ENCODE measurements at regions not wholly inside any gene's neighbourhood (a gene's known extent, or its start where the extent isn't known, plus 50 kb on each side); places are given as distances from the start of the nearest gene placed in this dataset.
"Not testable (repeated sequence)": the region's sequence is repeated elsewhere in the genome, so short reads cannot be mapped to it uniquely, and the experiment has no call there.

DNA sequence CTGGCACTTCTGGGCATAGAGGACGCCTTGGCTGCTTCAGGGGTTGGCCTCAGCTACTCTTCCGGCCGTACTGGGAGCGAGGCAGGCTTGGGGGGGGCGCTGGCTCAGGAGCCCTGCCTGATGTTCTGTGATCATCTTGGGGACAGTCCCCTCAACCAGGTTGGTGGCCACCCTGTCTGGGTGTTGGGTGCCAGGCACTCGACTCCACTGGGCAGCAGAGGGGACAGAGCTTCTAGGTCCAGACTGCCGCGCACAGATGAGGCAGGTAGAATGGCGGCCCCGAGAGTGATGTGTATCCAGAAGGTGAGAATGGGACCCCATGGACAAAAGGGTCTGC lies 84.9 kb downstream of the ASB1 start:
- Mint-ChIP-seq H3K9me3 (peaks cover 22% of the 10 kb centered on the region), H3K36me3 (peaks cover 3% of the 10 kb centered on the region), H3K27me3 (ENCODE audit: low read depth) (no peaks in the 10 kb centered on the region), H3K27ac (no peak overlapping the region), H3K4me3 (no peak overlapping the region), H3K4me1 (peaks cover 7% of the 10 kb centered on the region)
- TF ChIP-seq, protein P1, sequence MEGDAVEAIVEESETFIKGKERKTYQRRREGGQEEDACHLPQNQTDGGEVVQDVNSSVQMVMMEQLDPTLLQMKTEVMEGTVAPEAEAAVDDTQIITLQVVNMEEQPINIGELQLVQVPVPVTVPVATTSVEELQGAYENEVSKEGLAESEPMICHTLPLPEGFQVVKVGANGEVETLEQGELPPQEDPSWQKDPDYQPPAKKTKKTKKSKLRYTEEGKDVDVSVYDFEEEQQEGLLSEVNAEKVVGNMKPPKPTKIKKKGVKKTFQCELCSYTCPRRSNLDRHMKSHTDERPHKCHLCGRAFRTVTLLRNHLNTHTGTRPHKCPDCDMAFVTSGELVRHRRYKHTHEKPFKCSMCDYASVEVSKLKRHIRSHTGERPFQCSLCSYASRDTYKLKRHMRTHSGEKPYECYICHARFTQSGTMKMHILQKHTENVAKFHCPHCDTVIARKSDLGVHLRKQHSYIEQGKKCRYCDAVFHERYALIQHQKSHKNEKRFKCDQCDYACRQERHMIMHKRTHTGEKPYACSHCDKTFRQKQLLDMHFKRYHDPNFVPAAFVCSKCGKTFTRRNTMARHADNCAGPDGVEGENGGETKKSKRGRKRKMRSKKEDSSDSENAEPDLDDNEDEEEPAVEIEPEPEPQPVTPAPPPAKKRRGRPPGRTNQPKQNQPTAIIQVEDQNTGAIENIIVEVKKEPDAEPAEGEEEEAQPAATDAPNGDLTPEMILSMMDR (IDR thresholded peaks at IDR 0.05; ENCODE audit: unreplicated experiment): no peak
- DNase-seq (ENCODE audit: low spot score in 2 of 2, unreplicated experiment in 2 of 2): no peak

- Mint-ChIP-seq H3K9me3 (peaks cover 26% of the 10 kb centered on the region), H3K4me3 (no peak overlapping the region), H3K36me3 (peaks cover 4% of the 10 kb centered on the region), H3K27ac (no peak overlapping the region), H3K4me1 (peaks cover 7% of the 10 kb centered on the region), H3K27me3 (ENCODE audit: low read depth) (no peaks in the 10 kb centered on the region)
- TF ChIP-seq, protein P1 (IDR thresholded peaks at IDR 0.05; ENCODE audit: unreplicated experiment): no peak
- DNase-seq (ENCODE audit: low spot score in 2 of 2, unreplicated experiment in 2 of 2): no peak
Observed at GRCh38 chr2:238512247-238512867, 85.6 kb downstream of the ASB1 start.

GRCh38 chr2:238513346-238513745 lies 86.6 kb downstream of the ASB1 start:
- peaks cover 32% of the 10 kb centered on the region for H3K9me3 Mint-ChIP-seq
- H3K27ac Mint-ChIP-seq: no peak overlapping the region
- TF ChIP-seq, protein P1 (IDR thresholded peaks at IDR 0.05; ENCODE audit: unreplicated experiment): peak; percentile 38
- H3K4me3 Mint-ChIP-seq: no peak overlapping the region
- DNase-seq (ENCODE audit: low spot score in 2 of 2, unreplicated experiment in 2 of 2): no peak
- H3K4me1 Mint-ChIP-seq: peaks cover 7% of the 10 kb centered on the region
- peaks cover 8% of the 10 kb centered on the region for H3K36me3 Mint-ChIP-seq
- no peaks in the 10 kb centered on the region for H3K27me3 Mint-ChIP-seq (ENCODE audit: low read depth)

GRCh38 chr2:238514024-238514423 lies 87.3 kb downstream of the ASB1 start:
- DNase-seq (ENCODE audit: low spot score in 2 of 2, unreplicated experiment in 2 of 2); H3K36me3 Mint-ChIP-seq; H3K4me1 Mint-ChIP-seq; H3K27ac Mint-ChIP-seq; H3K4me3 Mint-ChIP-seq; H3K27me3 Mint-ChIP-seq (ENCODE audit: low read depth): not testable (repeated sequence)
- peaks cover 32% of the 10 kb centered on the region for H3K9me3 Mint-ChIP-seq

- TF ChIP-seq, protein P1 (IDR thresholded peaks at IDR 0.05; ENCODE audit: unreplicated experiment): no peak
- no peaks in the 10 kb centered on the region for H3K27me3 Mint-ChIP-seq (ENCODE audit: low read depth)
- peaks cover 32% of the 10 kb centered on the region for H3K9me3 Mint-ChIP-seq
- H3K4me3 Mint-ChIP-seq: no peak overlapping the region
- no peak overlapping the region for H3K27ac Mint-ChIP-seq
- H3K4me1 Mint-ChIP-seq: no peaks in the 10 kb centered on the region
- H3K36me3 Mint-ChIP-seq: peaks cover 8% of the 10 kb centered on the region
- DNase-seq (ENCODE audit: low spot score in 2 of 2, unreplicated experiment in 2 of 2): no peak
Observed at GRCh38 chr2:238515377-238515776, 88.7 kb downstream of the ASB1 start.

DNA sequence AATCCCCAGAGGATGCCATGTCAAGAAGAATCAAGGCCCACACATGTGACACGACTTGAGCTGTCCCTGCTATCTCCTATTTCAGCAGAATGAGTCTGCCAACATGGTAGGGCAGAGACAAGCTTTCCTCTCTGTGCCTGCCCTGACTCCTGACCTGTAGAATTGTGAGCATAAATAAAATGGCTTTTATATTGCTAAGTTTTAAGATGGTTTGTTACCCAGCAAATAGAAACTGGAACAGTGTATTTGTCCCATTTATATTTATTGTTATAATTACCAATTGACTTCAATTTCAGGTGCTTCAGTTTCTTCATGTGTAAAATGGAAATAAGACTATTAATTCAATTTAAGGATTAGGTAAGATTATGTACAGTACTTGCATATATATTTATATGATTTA lies 90.5 kb downstream of the ASB1 start:
- Mint-ChIP-seq H3K9me3 (peaks cover 32% of the 10 kb centered on the region), H3K27ac (no peak overlapping the region), H3K4me1 (no peaks in the 10 kb centered on the region), H3K4me3 (no peak overlapping the region), H3K27me3 (ENCODE audit: low read depth) (no peaks in the 10 kb centered on the region), H3K36me3 (peaks cover 8% of the 10 kb centered on the region)
- TF ChIP-seq, protein P1 (IDR thresholded peaks at IDR 0.05; ENCODE audit: unreplicated experiment): no peak
- DNase-seq (ENCODE audit: low spot score in 2 of 2, unreplicated experiment in 2 of 2): no peak
